Right lobe of liver (tissue), 6 donors: ENCODE measurements at regions not wholly inside any gene's neighbourhood (a gene's known extent, or its start where the extent isn't known, plus 50 kb on each side); places are given as distances from the start of the nearest gene placed in this dataset.
A peak's percentile ranks its signal among the peaks of the same experiment; 100 is the strongest.

Experiments
- ATAC-seq, 4 donors: fragments of 200-7000 bp; cut with Tn5 transposase; one replicate each; pipeline ENCODE4 v1.9.1; 2020; ENCODE audit warnings: mild to moderate bottlenecking in 4 of 4, moderate library complexity in 4 of 4
- DNase-seq, 3 donors: peaks; one replicate each; pipeline ENCODE4 v3.0.0-alpha.2; 2020
- H3K27ac ChIP-seq, 3 donors: fragments of 200-600 bp; one replicate each; pipeline ENCODE4 v1.8.0; 2022
- H3K27me3 ChIP-seq, 2 donors: fragments of 200-600 bp; one replicate each; pipeline ENCODE4 v1.8.0; 2022
- H3K36me3 ChIP-seq, 4 donors: fragments of 200-600 bp; sonication (generic) in 1 of 4; one replicate each; pipeline versions ENCODE4 v1.5.1 to v1.8.0; 2017 to 2022; ENCODE audit warnings: control low read depth in 1 of 4
- H3K4me1 ChIP-seq, 4 donors: fragments of 200-600 bp; sonication (generic) in 1 of 4; one replicate each; pipeline versions ENCODE4 v1.5.1 to v1.8.0; 2017 to 2022; ENCODE audit warnings: control low read depth in 1 of 4
- H3K4me3 ChIP-seq, 3 donors: fragments of 200-600 bp; one replicate each; pipeline ENCODE4 v1.8.0; 2022
- H3K9me3 ChIP-seq, 4 donors: fragments of 200-600 bp; sonication (generic) in 1 of 4; one replicate each; pipeline versions ENCODE4 v1.5.1 to v1.8.0; 2017 to 2022; ENCODE audit warnings: control low read depth in 1 of 4
- POLR2A ChIP-seq: fragments of 450-650 bp; IDR thresholded peaks from one replicate; pipeline ENCODE4 v1.6.1; 2017; ENCODE audit warnings: antibody characterized with exemption, mild to moderate bottlenecking
- WGBS: methylation state at CpG from one replicate; pipeline ENCODE4 v1.1.6; 2018; ENCODE audit warnings: low coverage, low lambda C conversion rate; ENCODE audit not compliant: insufficient coverage; ENCODE audit errors: missing lambda C conversion rate; 5-methylcytosine and 5-hydroxymethylcytosine counted together
- intact Hi-C, 2 donors: fragments of 100-400 bp; cut with DNase I; formaldehyde crosslinking; loops; one replicate each; pipeline versions ENCODE4 v1.11.2 to v1.14.1; 2022
- TF ChIP-seq, protein P1 (sequence below), 4 donors: fragments of 200-600 bp in 3 of 4; fragments of 450-650 bp in 1 of 4; IDR thresholded peaks; one replicate each; pipeline versions ENCODE4 v1.5.1 to v1.8.0; 2016 to 2022; ENCODE audit warnings: antibody characterized with exemption in 4 of 4, mild to moderate bottlenecking in 2 of 4
- donor health status: DM: no; HTN: yes; CAD: no.
- donor health status: DM: no; HTN: no; CAD: no.
- donor health status: DM: no; HTN: no; CAD: no.
- donor health status: DM: no; HTN: yes; CAD: no.
- donor health status: DM: no; HTN: yes; CAD: no.

DNA sequence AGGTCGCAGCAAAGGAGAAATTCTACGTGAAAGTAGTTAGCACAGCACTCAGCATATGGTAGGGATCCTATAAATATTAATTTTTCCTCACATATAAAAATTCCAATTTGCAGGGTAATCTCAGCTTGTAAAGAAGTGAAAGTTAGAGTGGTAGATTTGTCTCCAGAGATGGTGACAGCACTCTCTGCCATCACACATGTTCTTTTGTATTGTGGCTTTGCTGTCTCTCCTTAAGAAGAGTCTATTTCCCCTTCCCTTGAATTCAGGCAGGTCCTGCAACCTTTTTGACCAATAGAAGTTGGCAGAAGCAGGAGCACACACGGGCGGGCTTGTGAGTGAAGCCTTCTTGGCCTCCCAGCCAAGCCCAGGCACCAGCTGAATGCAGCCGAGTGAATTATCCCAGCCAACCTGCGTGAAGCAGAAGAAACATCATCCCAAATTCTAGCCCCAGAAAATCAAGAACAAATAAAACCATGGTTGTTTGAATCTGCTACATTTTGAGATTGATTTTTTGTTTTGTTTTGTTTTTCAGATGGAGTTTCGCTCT, 107.8 kb upstream of the COPS8 start:
- DNase-seq, result no peak
- Histone ChIP-seq H3K4me1 (no peaks in the 10 kb centered on the region), H3K27me3 (no peaks in the 10 kb centered on the region), H3K9me3 (no peaks in the 10 kb centered on the region), H3K4me3 (no peak overlapping the region), H3K27ac (no peak overlapping the region), H3K36me3 (no peaks in the 10 kb centered on the region)
- intact Hi-C loops, result no loop called here
- no peak for TF ChIP-seq POLR2A
- TF ChIP-seq, protein P1, sequence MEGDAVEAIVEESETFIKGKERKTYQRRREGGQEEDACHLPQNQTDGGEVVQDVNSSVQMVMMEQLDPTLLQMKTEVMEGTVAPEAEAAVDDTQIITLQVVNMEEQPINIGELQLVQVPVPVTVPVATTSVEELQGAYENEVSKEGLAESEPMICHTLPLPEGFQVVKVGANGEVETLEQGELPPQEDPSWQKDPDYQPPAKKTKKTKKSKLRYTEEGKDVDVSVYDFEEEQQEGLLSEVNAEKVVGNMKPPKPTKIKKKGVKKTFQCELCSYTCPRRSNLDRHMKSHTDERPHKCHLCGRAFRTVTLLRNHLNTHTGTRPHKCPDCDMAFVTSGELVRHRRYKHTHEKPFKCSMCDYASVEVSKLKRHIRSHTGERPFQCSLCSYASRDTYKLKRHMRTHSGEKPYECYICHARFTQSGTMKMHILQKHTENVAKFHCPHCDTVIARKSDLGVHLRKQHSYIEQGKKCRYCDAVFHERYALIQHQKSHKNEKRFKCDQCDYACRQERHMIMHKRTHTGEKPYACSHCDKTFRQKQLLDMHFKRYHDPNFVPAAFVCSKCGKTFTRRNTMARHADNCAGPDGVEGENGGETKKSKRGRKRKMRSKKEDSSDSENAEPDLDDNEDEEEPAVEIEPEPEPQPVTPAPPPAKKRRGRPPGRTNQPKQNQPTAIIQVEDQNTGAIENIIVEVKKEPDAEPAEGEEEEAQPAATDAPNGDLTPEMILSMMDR (IDR thresholded peaks at IDR 0.05), result no peak
- ATAC-seq, result no peak
- 94% methylated on average over 7 of the region's 7 CpGs for WGBS

DNA sequence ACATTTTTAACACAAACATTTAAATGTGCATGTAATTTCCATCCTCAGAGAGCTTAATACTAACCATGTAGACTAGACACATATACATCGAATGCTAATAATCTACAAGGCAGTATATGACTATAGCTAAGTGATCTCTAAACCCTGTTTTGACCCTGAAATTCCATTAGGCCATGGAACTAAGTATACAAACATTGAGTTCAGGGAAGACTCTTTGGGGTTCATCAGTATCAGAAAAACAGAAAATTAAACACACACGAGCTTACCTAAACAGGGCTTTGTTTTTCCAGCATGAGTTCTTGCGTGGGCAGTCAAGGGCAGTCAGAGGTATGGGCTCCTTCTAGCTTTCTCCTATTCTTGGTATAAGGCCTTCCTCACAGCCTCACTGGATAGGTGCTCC, 106.0 kb upstream of the COPS8 start:
- no peak overlapping the region for H3K4me3 ChIP-seq
- intact Hi-C loops, result no loop called here

DNA sequence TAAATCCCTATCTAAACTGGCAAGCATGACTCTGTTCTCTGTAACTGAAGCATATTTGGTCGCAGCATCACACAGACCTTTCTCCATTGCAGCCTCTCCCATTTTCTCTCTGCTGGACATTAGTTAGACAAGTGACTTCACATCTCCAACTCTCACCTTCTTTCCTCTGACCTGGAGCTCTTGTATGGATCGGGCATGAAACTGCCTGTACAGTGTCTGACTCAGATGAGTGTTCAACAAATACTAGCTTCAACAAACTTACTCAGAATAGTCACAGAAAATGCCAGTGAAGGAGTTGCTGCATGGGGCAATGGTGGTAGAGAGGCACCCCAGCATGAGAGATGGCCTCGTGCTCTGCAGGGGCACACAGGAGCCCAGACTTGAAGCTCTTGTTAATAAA, 104.7 kb upstream of the COPS8 start:
- H3K27me3 ChIP-seq, result no peaks in the 10 kb centered on the region
- H3K27ac ChIP-seq, result no peak overlapping the region
- WGBS, result 77% methylated on average over 2 of the region's 3 CpGs
- H3K4me1 ChIP-seq, result no peaks in the 10 kb centered on the region
- no peaks in the 10 kb centered on the region for H3K36me3 ChIP-seq
- no peaks in the 10 kb centered on the region for H3K9me3 ChIP-seq
- intact Hi-C loops, result no loop called here
- TF ChIP-seq, protein P1 (IDR thresholded peaks at IDR 0.05), result no peak
- TF ChIP-seq POLR2A, result no peak
- ATAC-seq, result no peak
- DNase-seq, result no peak
- no peak overlapping the region for H3K4me3 ChIP-seq

More for the DNA sequence above, 106.0 kb upstream of the COPS8 start:
- DNase-seq, result no peak
- no peak for ATAC-seq
- Histone ChIP-seq H3K9me3 (no peaks in the 10 kb centered on the region), H3K27me3 (no peaks in the 10 kb centered on the region), H3K27ac (no peak overlapping the region), H3K4me1 (no peaks in the 10 kb centered on the region), H3K36me3 (no peaks in the 10 kb centered on the region)
- WGBS, result 93% methylated on average over 3 of the region's 3 CpGs
- TF ChIP-seq, protein P1 (IDR thresholded peaks at IDR 0.05), result no peak
- TF ChIP-seq POLR2A, result no peak

DNA sequence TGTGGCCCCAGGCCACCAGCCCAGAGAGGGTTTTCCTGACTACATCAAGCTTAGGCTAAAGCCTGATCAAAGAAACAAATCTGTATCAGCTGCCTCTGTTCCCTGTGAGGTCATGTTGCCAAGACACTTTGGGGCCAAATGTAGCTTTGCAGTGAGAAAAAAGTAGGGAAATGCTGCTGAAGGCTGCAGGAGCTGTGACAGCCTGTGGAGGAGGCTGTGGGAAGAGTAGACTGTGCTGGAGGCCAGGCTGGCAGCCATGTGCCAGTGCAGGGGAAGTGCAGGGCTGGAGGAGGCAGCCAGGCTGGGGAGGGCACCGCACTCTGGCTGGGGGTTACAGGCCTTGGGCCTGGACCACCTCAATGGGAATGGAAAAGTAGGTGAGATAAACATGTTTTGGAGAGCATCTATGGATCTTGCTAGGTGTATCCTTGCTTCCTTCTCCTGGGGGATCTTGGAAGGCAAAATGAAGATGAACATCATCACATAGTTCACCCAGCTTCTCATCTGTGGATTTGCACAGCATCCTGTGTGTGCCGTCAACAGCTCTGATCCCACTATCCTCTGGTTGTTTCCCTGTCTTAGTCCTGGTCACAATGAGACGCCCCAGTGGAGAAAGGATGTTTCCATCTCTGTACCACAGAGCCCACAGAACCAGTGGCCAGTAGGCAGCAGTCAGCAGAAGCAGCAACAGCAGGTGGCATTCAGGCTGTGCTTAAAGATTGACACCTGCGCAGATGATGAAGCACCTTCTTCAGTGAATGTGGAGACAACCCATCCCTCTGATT, 103.8 kb upstream of the COPS8 start:
- 89% methylated on average over 4 of the region's 4 CpGs for WGBS
- TF ChIP-seq POLR2A, result no peak
- TF ChIP-seq, protein P1 (IDR thresholded peaks at IDR 0.05), result no peak

More for the DNA sequence above, 103.8 kb upstream of the COPS8 start:
- H3K36me3 ChIP-seq, result no peaks in the 10 kb centered on the region
- DNase-seq, result no peak
- H3K27me3 ChIP-seq, result no peaks in the 10 kb centered on the region
- no peaks in the 10 kb centered on the region for H3K4me1 ChIP-seq
- peak in 1 of 4 donors; percentile 36 for ATAC-seq
- H3K4me3 ChIP-seq, result no peak overlapping the region
- H3K27ac ChIP-seq, result no peak overlapping the region
- intact Hi-C loops, result no loop called here
- no peaks in the 10 kb centered on the region for H3K9me3 ChIP-seq
